WTC11 (cell line): ENCODE measurements at regions not wholly inside any gene's neighbourhood (a gene's known extent, or its start where the extent isn't known, plus 50 kb on each side); places are given as distances from the start of the nearest gene placed in this dataset.

Experiments used
- ATAC-seq: fragments of 200-7000 bp; cut with Tn5 transposase; 2 replicates; pipeline ENCODE4 v1.10.0; 2021; ENCODE audit warnings: mild to moderate bottlenecking, moderate library complexity
- CTCF ChIA-PET: fragments of 300-600 bp; sonication (Branson Sonifier 250); formaldehyde crosslinking; loops from one replicate; lab custom pipeline; 2021; ENCODE audit warnings: antibody characterized with exemption; lab: Charles Lee
- POLR2A ChIA-PET: fragments of 350-600 bp; sonication (Branson Sonifier 250); formaldehyde crosslinking; loops from one replicate; lab custom pipeline; 2021; ENCODE audit warnings: antibody characterized with exemption; lab: Charles Lee
- DNase-seq: peaks from one replicate; pipeline ENCODE4 v3.0.0; 2021; ENCODE audit warnings: low spot score
- H3K27ac Mint-ChIP-seq: 2 replicates; pipeline ENCODE4 v1.8.0; 2021; ENCODE audit warnings: mixed read lengths
- H3K27me3 Mint-ChIP-seq: 2 replicates; pipeline ENCODE4 v1.8.0; 2021; ENCODE audit warnings: low read depth, mild to moderate bottlenecking, moderate library complexity, mixed read lengths
- H3K36me3 Mint-ChIP-seq: 2 replicates; pipeline ENCODE4 v1.8.0; 2021; ENCODE audit warnings: mixed read lengths
- H3K4me1 Mint-ChIP-seq: 2 replicates; pipeline ENCODE4 v1.8.0; 2022; ENCODE audit warnings: mixed read lengths
- H3K4me3 Mint-ChIP-seq: 2 replicates; pipeline ENCODE4 v1.8.0; 2021; ENCODE audit warnings: mild to moderate bottlenecking, moderate library complexity, mixed read lengths
- H3K9me3 Mint-ChIP-seq: 2 replicates; pipeline ENCODE4 v1.8.0; 2021; ENCODE audit warnings: mixed read lengths
- AR ChIP-seq: fragments of 250-450 bp; sonication (Bioruptor Pico); IDR thresholded peaks from 2 replicates; pipeline ENCODE4 v1.9.0; 2021; ENCODE audit warnings: mild to moderate bottlenecking
- ATF1 ChIP-seq: sonication (generic); formaldehyde crosslinking; IDR thresholded peaks from 2 replicates; pipeline ENCODE4 v1.8.1; 2023; ENCODE audit warnings: mild to moderate bottlenecking, moderate library complexity, missing genetic modification reagents
- ATF2 ChIP-seq: sonication (generic); formaldehyde crosslinking; IDR thresholded peaks from 2 replicates; pipeline ENCODE4 v1.8.1; 2022; ENCODE audit warnings: low read depth, missing genetic modification reagents, borderline replicate concordance
- ATF3 ChIP-seq: sonication (generic); formaldehyde crosslinking; conservative IDR thresholded peaks from 2 replicates; pipeline ENCODE4 v1.8.1; 2022; ENCODE audit warnings: mild to moderate bottlenecking, missing genetic modification reagents
- ATF6 ChIP-seq: sonication (generic); formaldehyde crosslinking; IDR thresholded peaks from 2 replicates; pipeline ENCODE4 v1.8.1; 2023; ENCODE audit warnings: mild to moderate bottlenecking, missing genetic modification reagents
- CDX4 ChIP-seq: fragments of 250-450 bp; sonication (Bioruptor Pico); IDR thresholded peaks from 2 replicates; pipeline ENCODE4 v1.9.0; 2021; ENCODE audit warnings: moderate library complexity, mild to moderate bottlenecking, inconsistent platforms, borderline replicate concordance
- E2F5 ChIP-seq: sonication (generic); formaldehyde crosslinking; IDR thresholded peaks from 2 replicates; pipeline ENCODE4 v1.8.1; 2022; ENCODE audit warnings: mild to moderate bottlenecking, moderate library complexity, missing genetic modification reagents
- GABPB1 ChIP-seq: sonication (generic); formaldehyde crosslinking; IDR thresholded peaks from 2 replicates; pipeline ENCODE4 v1.8.1; 2023; ENCODE audit warnings: mild to moderate bottlenecking, missing genetic modification reagents
- GRHL2 ChIP-seq: fragments of 250-450 bp; sonication (Bioruptor Pico); IDR thresholded peaks from 2 replicates; pipeline ENCODE4 v1.8.0; 2022; ENCODE audit warnings: mild to moderate bottlenecking, moderate library complexity; ENCODE audit not compliant: insufficient replicate concordance, severe bottlenecking
- IRF1 ChIP-seq: sonication (generic); formaldehyde crosslinking; IDR thresholded peaks from 2 replicates; pipeline ENCODE4 v1.8.0; 2023; ENCODE audit warnings: missing genetic modification reagents
- JUN ChIP-seq: sonication (generic); formaldehyde crosslinking; IDR thresholded peaks from 2 replicates; pipeline ENCODE4 v1.8.0; 2023; ENCODE audit warnings: mild to moderate bottlenecking, missing genetic modification reagents
- KAT7 ChIP-seq: sonication (generic); formaldehyde crosslinking; IDR thresholded peaks from 2 replicates; pipeline ENCODE4 v1.8.1; 2023; ENCODE audit warnings: missing genetic modification reagents, mild to moderate bottlenecking, borderline replicate concordance
- MYBL2 ChIP-seq: sonication (generic); formaldehyde crosslinking; IDR thresholded peaks from 2 replicates; pipeline ENCODE4 v1.8.1; 2023; ENCODE audit warnings: mild to moderate bottlenecking, moderate library complexity, missing genetic modification reagents
- NFE2L1 ChIP-seq: sonication (generic); formaldehyde crosslinking; IDR thresholded peaks from 2 replicates; pipeline ENCODE4 v1.8.1; 2023; ENCODE audit warnings: missing genetic modification reagents
- NR2C2 ChIP-seq: sonication (generic); formaldehyde crosslinking; IDR thresholded peaks from 2 replicates; pipeline ENCODE4 v1.8.0; 2022; ENCODE audit warnings: mild to moderate bottlenecking, missing genetic modification reagents
- NR3C1 ChIP-seq: sonication (generic); formaldehyde crosslinking; conservative IDR thresholded peaks from 2 replicates; pipeline ENCODE4 v1.8.1; 2023; ENCODE audit warnings: low read depth, mild to moderate bottlenecking, missing genetic modification reagents
- OVOL2 ChIP-seq: fragments of 250-450 bp; sonication (Bioruptor Pico); IDR thresholded peaks from 2 replicates; pipeline ENCODE4 v1.9.0; 2021; ENCODE audit warnings: mild to moderate bottlenecking, borderline replicate concordance
- PRRX2 ChIP-seq: fragments of 250-450 bp; sonication (Bioruptor Pico); IDR thresholded peaks from 2 replicates; pipeline ENCODE4 v1.8.0; 2021; ENCODE audit warnings: mild to moderate bottlenecking
- SMAD4 ChIP-seq: sonication (generic); formaldehyde crosslinking; IDR thresholded peaks from 2 replicates; pipeline ENCODE4 v1.8.0; 2022; ENCODE audit warnings: mild to moderate bottlenecking, missing genetic modification reagents
- TCF7 ChIP-seq: sonication (generic); formaldehyde crosslinking; IDR thresholded peaks from 2 replicates; pipeline ENCODE4 v1.8.0; 2022; ENCODE audit warnings: mild to moderate bottlenecking, low read depth, missing genetic modification reagents, moderate library complexity
- ZNF138 ChIP-seq: sonication (generic); formaldehyde crosslinking; conservative IDR thresholded peaks from 2 replicates; pipeline ENCODE4 v1.8.1; 2022; ENCODE audit warnings: mild to moderate bottlenecking, moderate library complexity, missing genetic modification reagents
- ZNF396 ChIP-seq: fragments of 250-450 bp; sonication (Bioruptor Pico); IDR thresholded peaks from 2 replicates; pipeline ENCODE4 v1.8.0; 2021; ENCODE audit warnings: mild to moderate bottlenecking, moderate library complexity, borderline replicate concordance
- ZNF425 ChIP-seq: fragments of 250-450 bp; sonication (Bioruptor Pico); conservative IDR thresholded peaks from 2 replicates; pipeline ENCODE4 v1.9.0; 2021; ENCODE audit warnings: mild to moderate bottlenecking
- ZNF512 ChIP-seq: sonication (generic); formaldehyde crosslinking; IDR thresholded peaks from 2 replicates; pipeline ENCODE4 v1.8.1; 2022; ENCODE audit warnings: missing genetic modification reagents, borderline replicate concordance

GRCh38 chr7:26437003-26437532 is 145.4 kb downstream of the SNX10 start:
- CTCF ChIA-PET: no interaction called here
- ATAC-seq (peak; percentile 50), DNase-seq (no peak)
- H3K4me3 Mint-ChIP-seq: no peak overlapping the region
- H3K9me3 Mint-ChIP-seq: peaks cover 27% of the 10 kb centered on the region
- TF ChIP-seq SMAD4 (CRISPR knock-in tag) (no peak), MYBL2 (no peak), IRF1 (no peak), NFE2L1 (CRISPR knock-in tag) (no peak), ZNF396 (CRISPR knock-in tag) (no peak), ATF1 (CRISPR knock-in tag) (no peak), GABPB1 (CRISPR knock-in tag) (no peak), CDX4 (CRISPR knock-in tag) (no peak), KAT7 (CRISPR knock-in tag) (no peak), ZNF512 (CRISPR knock-in tag) (no peak), ATF3 (CRISPR knock-in tag) (no peak), GRHL2 (no peak), AR (CRISPR knock-in tag) (no peak), PRRX2 (no peak), NR3C1 (CRISPR knock-in tag) (no peak), ZNF138 (CRISPR knock-in tag) (no peak)
- TF ChIP-seq, all 79 proteins: peak for 0
- Mint-ChIP-seq H3K36me3 (no peaks in the 10 kb centered on the region), H3K27me3 (no peaks in the 10 kb centered on the region), H3K27ac (no peak overlapping the region; the same call in 1 of the 2 replicates), H3K4me1 (peaks cover 22% of the 10 kb centered on the region)
- POLR2A ChIA-PET: no interaction called here

- H3K27ac Mint-ChIP-seq: no peak overlapping the region
- no peaks in the 10 kb centered on the region for H3K36me3 Mint-ChIP-seq
- H3K27me3 Mint-ChIP-seq: no peaks in the 10 kb centered on the region
- H3K9me3 Mint-ChIP-seq: peaks cover 27% of the 10 kb centered on the region
- H3K4me1 Mint-ChIP-seq: peaks cover 22% of the 10 kb centered on the region
- POLR2A ChIA-PET: no interaction called here
- DNase-seq: no peak
- CTCF ChIA-PET: no interaction called here
- H3K4me3 Mint-ChIP-seq: no peak overlapping the region
- ATAC-seq: no peak
- TF ChIP-seq E2F5 (no peak), OVOL2 (CRISPR knock-in tag) (no peak), TCF7 (CRISPR knock-in tag) (no peak), JUN (CRISPR knock-in tag) (no peak), ATF2 (CRISPR knock-in tag) (no peak), NR2C2 (no peak), ZNF425 (no peak), ATF6 (no peak)
Measured at GRCh38 chr7:26438078-26438477, 146.4 kb downstream of the SNX10 start.
